GM21529 (cell line): ENCODE measurements at regions not wholly inside any gene's neighbourhood (a gene's known extent, or its start where the extent isn't known, plus 50 kb on each side); places are given as distances from the start of the nearest gene placed in this dataset.
"Not testable (repeated sequence)": the region's sequence is repeated elsewhere in the genome, so short reads cannot be mapped to it uniquely, and the experiment has no call there.

Source experiments
- ATAC-seq: cut with Tn5 transposase; IDR thresholded peaks from one replicate; pipeline ENCODE4 v1.9.1; 2021; ENCODE audit not compliant: unreplicated experiment

DNA sequence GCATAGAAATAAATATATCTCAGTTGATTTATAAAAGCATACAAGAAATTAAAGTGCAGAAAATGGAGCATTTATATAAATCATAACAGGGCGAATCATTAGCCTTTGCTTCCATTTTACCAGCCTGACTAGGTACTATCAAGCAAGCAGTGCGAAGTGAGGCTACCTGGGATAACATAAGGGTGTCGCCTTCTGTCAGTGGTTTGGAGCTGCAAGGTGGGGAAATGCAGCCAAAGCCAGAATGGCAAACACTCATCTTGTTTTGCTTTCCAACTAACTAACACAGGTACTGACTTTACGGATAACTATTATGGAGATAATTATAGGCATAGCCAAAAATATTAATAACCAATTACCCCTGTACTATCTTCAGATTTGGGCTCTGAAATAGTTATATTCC lies 1459.8 kb downstream of the RAPGEF2 start:
- no peak for ATAC-seq

DNA sequence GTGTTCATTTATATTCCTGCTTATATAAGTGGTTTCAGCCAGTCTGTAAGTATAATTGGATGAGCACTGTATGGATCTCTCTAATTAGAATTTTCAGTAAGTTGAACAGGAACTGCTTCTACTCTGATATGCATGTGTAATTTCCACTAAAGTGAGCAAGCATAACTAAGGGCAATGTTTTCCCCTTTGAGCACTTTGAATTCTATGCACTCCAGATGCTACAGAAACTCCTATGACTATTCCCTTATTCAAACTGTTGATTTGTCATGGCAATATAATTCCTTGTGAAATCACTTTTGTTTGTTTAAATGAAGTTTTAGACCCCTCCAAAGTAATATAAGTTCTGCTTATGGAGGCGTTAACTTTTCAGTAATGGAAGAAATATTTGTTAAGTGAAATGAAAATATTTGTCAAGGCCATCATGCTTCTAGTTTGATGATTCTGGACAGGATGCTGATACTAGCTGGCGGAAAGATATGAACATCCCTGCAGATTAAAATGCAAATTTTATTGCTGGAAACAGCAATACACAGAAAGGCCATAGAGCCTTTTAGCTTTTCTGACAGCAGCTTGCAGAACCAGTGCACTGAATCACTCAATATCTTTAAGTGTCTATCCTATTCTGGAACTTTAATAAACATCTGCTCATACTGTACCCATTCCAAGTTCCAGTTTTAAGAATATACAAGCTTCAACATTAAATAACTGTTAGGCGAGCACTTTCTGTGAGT lies 1460.8 kb downstream of the RAPGEF2 start:
- no peak for ATAC-seq

DNA sequence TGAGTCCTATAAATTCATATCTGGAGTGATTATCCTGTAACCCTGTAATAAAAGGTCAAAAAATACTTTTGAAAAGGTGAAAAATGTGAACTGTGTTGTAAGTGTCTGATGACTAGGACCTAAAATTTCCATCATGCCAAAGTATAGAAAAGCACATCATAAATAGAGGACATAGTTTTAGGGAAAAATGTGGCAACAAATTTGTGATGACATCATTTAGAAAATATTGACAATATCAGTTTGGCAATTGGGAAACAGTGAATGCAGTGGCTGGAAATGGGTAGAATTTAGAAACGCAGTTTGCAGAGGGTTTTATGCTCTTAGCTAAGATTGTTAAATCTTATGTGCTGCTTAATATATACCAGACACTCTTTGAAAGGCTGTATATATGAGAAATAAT lies 1464.8 kb downstream of the RAPGEF2 start:
- ATAC-seq: no peak

DNA sequence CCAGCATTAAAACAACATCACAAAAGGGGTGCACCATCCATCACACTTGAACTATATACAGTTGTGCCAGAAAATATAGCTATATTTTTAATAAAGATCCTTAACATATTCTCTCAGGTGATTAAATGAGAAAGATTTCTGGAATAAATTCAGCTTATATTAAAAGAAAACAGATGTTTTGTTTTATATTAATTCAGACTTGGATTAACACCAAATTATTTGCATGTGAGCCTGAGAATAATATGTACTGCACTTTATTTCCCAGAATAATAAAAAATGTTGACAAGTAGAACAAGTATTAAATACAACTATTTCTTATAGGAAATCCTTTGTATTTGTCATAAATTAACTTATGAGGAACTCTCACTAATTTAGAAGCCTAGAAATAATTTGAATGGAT lies 1467.4 kb downstream of the RAPGEF2 start:
- ATAC-seq: no peak

DNA sequence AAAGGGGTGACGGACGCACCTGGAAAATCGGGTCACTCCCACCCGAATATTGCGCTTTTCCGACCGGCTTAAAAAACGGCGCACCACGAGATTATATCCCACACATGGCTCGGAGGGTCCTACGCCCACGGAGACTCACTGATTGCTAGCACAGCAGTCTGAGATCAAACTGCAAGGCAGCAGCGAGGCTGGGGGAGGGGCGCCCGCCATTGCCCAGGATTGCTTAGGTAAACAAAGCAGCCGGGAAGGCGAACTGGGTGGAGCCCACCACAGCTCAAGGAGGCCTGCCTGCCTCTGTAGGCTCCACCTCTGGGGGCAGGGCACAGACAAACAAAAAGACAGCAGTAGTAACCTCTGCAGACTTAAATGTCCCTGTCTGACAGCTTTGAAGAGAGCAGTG lies 1471.4 kb downstream of the RAPGEF2 start:
- not testable (repeated sequence) for ATAC-seq

DNA sequence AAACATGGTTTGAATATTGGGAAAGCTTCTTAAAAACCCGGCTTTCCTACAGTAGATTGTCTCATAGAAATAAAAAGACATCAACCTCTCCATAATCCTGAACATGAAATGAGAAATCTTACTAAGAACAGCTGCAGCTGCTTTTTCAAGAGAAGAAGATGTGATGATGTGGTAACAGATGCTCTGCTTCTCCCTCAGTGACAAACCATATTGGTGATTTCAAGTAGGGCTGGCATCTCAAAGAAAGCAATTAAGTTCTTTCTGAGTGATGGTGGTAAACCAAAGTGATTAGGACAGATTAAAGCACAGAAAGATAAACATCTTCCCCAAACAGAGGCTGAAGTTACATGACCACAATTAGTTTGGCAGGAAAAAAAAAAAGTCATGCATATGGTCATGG lies 1477.7 kb downstream of the RAPGEF2 start:
- ATAC-seq: no peak

DNA sequence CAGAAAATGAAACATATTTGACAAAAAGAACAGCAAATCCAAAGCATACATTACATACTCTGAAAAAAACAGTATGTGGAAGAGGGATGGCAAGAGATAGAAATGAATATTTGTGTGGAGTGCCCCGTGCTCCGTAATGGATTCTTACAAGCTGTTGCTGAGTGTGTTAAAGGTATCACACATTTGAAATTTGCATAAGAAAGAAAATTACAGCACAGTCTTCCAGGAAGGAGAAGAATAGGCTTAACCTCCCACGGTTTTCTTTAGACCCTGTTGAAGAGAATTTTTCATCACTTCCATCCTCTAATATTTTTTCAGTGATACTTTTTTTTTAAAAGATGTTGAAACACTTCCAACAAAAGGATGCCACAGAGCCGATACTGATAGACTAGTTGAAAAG lies 1489.4 kb downstream of the RAPGEF2 start:
- no peak for ATAC-seq

DNA sequence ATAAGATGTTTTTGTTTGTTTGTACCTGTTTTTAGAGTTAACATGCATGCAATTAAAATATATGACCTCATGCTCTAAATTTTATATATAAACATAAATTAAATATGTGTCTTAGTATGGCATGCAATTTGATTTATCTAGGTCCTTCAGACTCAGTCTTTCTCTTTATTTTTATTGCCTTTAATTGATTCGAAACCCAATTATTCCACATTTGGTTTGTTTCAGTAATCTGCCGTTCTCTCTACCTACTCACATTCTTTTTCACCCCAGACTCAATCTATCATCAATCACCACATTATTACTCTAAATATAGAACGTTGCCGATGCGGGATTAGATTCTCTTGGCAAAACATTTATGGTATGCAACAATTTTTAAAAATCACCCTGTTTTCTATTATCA lies 1492.8 kb downstream of the RAPGEF2 start:
- ATAC-seq: no peak

DNA sequence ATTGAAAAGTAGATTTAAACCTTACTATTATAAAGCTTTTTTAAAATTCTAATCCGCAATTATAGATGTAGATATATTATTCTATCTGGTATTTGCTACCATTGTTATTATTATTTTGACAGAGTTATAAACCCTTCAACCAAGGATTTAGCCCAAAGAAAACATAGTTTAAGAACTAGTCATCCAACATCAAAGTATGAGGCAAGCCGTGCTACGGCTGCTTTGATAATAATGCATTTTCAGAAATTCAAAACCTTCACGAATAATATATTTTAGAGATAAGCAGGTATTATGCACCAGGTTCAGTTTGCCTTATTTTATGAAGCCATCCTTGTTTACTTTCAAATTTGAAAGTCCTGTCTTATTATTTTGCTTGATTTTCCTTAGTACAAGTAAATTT lies 1501.7 kb downstream of the RAPGEF2 start:
- no peak for ATAC-seq

DNA sequence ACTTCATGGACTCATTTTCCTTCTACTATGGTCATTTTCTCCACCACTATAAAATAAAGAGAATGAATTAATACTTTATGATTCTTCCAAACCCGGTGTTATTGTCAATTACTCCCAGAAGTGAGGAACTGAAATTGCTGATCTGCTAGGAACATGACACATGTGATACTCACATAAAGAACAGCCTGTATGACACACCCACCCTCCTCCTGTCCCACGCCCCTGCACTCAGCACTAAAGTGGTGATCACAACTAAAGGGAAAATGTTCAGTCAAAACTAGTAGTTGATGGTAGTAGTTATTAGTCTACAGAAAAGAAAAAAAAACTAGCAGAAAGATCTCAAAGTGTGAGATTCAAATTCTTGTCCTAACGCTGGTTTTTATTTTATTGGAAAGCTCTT lies 1508.3 kb downstream of the RAPGEF2 start:
- ATAC-seq: no peak

DNA sequence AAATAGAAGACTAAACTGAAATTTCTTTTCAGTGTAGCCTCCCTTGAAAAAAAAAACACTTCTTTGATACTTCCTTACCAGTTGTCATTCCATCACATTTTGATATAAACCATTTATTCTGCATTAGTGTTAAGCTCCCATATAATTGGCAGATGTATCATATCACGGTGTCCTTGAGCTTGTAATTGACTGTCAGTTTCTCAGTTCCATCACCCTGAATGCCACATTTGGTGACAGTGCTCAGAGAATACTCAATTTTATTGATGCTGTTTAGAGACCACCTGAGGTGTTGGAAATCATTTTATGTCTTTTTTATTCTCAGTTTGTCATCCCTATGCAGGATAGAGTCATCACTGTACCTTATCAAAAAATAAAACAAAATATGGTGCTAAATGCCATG lies 1528.2 kb downstream of the RAPGEF2 start:
- ATAC-seq: no peak

DNA sequence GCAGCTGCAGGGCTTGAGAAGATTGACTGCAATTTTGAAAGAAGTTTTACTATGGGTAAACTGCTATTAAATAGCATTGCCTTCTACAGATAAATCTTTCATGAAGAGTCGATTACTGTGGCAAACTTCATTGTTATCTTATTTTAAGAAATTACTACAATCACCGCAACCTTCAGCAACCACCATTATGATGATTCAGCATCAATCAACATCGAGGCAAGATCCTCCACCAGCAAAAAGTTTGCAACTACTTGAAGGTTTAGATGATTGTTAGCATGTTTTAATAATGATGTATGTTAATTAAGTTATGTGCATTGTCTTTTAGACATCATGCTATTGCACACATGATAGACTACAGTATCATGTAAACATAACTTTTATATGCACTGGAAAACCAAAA lies 1511.0 kb downstream of the FSTL5 start:
- no peak for ATAC-seq

DNA sequence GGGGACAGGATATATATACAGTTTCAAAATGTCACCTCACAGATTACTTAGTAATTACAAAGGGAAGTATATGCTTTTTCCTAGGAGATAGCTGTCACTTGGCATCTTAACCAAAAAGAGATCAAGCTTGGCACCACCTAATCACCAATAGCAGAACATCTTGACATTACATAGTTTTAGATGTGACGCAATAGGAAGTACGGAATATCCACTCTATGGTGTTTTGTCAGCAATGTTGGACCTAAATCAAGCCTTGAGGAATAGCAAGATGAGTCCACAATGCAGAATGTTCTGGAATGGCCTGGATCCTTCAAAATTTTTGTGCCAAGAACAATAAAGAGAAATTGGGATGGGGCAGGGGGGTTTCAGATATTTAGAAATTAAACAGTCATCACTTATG lies 1488.2 kb downstream of the FSTL5 start:
- ATAC-seq: no peak

DNA sequence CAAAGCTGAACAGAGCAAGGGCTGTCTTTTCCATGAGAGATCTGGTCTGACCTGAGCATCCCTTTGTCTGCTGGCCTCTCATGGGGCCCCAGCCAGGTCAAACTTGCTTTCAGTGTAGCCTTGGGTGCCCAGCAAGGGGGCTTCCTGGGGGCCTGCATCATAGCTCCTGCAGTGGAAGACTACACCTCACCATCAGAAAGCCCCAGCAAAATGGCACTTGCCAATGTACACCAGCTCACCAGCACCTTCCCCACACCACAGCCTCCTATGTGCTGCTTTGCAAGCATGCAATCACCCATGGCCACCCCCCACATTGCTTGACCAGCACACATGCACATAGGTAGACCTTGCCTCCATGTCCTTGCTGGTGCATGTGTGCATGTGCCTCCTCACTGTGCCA lies 1478.1 kb downstream of the FSTL5 start:
- no peak for ATAC-seq

DNA sequence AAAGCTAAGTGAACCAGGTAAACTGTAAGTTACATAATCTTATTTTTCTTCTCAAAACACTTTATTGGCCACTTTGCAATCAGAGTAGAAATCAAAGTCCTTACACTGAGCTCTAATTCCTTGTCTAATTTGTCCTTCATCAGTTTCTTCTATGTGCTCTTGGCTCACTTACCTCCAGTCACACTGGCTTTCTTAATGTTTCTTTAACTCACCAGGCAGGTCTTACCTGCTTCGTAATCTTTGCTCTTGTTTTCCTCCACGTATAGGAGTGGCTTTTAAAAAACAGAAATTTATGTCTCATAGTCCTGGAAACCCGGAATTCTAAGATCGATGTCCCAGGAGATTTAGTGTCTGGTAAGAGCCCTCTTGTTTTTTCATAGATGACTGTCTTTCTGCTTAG lies 1462.1 kb downstream of the FSTL5 start:
- no peak for ATAC-seq

DNA sequence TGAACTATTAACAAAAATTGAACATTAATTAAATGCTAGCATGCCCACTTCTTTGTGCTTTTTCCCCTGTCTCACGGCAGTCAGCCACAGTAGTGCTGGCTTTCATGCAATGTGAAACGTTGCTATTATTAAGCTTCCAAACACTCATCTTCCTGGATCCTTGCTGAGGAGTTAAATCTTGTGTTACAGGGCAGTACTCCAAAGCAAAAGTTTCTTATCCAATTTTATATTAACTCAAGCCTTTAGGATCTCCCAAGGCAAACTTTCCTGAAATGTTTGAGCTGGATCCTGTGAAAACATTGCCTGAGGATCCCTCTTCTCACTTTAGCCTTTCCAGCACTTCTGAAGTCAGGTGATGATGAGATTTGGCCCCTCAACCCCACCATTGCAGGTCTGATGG lies 1454.8 kb downstream of the FSTL5 start:
- no peak for ATAC-seq

DNA sequence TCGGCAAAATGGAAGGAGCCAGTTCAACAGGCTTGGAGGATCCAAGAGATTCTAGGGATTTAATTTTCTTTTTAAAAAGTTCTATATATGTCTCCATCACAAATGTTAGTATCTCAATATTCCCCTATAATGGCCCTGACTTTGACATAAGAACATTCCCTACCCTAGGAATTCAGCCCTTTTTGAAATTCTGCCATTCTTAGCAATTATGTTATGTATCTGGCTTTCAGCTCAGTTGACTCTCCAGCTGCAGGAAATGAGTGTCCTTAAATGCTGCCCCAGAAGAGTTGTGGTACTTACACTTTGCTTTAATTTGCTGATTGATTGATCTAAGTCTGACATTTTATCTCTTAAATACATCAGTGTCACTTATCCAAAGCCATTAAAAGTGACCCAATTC lies 1454.3 kb downstream of the FSTL5 start:
- no peak for ATAC-seq

DNA sequence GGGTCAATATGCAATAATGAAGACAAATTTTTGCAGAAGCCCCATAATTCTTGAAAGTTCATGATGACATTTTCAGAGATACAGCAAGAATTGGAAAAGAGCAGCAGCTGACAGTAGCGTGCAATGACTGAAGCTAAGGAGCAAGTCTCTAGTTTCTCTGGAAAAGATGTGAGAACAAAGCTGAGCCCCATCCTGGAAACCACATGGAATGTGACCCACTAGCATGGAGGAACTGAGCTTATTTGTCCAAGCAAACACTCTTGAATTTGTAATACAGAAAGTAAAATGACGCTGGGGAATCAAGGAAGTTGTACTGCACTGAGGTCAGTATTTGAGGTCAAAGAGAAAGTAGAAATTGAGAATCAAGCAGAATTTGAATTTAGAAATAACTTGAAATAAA lies 1447.2 kb downstream of the FSTL5 start:
- ATAC-seq: no peak

DNA sequence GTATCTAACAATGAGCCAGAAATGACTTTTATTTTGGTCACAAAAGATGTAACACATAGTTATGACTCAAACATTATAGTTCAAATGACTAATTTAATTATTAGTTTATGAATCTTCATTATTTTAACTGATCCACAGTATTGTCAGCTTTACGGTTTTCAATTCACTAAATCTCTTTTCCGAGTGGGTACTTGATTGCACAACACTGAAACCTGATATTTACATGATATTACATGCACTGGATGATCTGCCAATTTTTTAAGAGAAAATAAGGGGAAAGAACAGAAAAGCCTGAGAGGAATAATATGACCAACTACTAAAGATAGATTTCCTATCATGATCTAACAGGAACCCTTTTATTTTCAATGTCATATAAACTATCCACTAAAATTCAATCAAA lies 1446.0 kb downstream of the FSTL5 start:
- ATAC-seq: no peak

DNA sequence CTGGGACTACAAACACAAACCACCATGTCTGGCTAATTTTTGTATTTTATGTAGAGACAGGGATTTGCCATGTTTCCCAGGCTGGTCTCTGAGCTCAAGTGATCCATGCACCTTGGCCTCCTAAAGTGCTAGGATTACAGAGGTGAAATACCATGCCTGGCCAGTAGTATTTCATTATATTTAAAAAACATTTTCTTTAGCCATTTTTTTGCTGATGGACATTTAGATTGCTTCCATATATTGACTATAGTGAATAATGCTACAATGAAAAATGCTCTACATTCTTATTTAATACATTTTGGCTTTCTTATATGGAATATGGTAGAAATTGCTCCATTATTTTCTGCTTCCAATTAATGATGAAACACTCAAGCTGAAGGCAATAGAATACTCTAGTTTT lies 1439.7 kb downstream of the FSTL5 start:
- ATAC-seq: no peak

DNA sequence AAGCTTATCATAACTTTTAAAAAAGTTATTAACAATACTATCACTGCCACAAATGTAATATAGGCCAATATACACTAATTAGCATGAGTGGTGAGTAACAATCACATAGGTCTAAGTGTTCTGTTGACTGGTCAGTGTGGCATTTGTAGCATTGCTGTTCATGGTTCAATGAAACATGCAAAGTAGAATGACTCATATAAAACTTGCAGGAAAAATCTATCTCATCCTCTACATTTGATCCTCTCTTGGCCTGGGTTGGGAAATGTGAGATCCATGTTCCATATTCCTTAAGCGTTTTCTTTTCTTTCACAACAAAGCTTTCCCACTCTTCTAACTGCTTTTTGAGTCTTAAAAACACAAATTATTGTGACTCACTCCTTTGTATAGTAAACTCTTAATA lies 1418.7 kb downstream of the FSTL5 start:
- ATAC-seq: no peak

DNA sequence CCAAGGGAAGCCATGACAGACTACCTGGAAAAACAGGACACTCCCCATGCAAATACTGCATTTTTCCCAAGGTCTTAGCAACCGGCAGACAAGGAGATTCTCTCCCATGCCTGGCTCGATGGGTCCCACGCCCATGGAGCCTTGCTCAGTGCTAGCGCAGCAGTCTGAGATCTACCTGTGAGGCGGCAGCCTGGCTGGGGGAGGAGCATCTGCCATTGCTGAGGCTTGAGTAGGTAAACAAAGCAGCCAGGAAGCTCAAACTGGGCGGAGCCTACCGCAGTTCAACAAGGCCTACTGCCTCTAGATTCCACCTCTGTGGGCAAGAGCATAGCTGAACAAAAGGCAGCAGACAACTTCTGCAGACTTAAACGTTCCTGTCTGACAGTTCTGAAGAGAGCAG lies 1417.2 kb downstream of the FSTL5 start:
- not testable (repeated sequence) for ATAC-seq

DNA sequence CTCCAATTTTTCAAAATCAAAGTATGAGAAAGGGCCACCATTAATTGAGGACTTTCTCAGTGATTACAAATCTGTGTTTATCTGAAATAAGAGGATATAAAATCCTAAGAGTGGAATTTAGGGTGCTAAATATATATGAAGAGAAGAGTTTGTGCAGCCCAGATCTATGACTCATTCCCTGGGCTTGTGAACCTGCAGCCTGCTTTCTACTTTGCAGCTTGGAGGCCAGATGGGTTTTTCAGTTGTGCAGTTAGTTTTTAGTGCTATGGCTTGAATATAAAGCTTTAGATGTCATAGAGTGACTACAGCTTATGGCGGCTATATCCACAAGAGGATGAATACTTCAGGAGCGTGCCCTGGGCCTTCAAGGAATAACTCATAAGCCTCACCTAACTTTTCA lies 1391.1 kb downstream of the FSTL5 start:
- no peak for ATAC-seq

DNA sequence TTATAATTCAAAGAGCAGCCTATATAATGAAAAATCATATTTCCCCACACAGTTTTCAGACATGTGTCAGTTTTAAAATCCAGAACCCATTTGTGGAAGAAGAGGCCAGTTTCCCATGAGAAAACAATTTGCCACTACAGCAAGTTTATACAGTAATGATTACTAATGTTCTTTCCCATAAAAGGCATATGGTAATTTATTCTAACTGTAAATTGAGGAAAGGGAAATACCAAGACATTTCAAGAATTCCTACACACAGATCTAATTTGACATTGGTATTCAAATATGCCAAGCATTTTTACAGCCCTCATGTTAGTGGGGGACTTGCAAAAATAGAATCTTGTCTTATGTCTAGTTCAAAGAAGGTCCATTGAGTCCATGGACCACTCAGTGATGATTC lies 1368.6 kb downstream of the FSTL5 start:
- ATAC-seq: no peak
